ENCODE measurements at regions not wholly inside any gene's neighbourhood (a gene's known extent, or its start where the extent isn't known, plus 50 kb on each side); places are given as distances from the start of the nearest gene placed in this dataset.
A peak's percentile ranks its signal among the peaks of the same experiment; 100 is the strongest.

GRCh38 chr2:217222309-217222910, 362.5 kb upstream of the TNP1 start:
- ATAC-seq (no peak), DNase-seq (no peak)
- intact Hi-C loops (cut with micrococcal nuclease) = no loop called here

GRCh38 chr2:217220228-217221013, 360.6 kb upstream of the TNP1 start:
- ATAC-seq = no peak
- intact Hi-C loops (cut with micrococcal nuclease) = no loop called here
- no peak for DNase-seq

- DNase-seq = no peak
- no peak for ATAC-seq
- intact Hi-C loops (cut with micrococcal nuclease) = no loop called here
Observed at GRCh38 chr2:217219164-217219520, 359.3 kb upstream of the TNP1 start.

- peak; percentile 79 for ATAC-seq
- intact Hi-C loops (cut with micrococcal nuclease) = no loop called here
- DNase-seq = peak; percentile 42
Observed at GRCh38 chr2:217218269-217219163, 358.7 kb upstream of the TNP1 start.

- intact Hi-C loops (cut with micrococcal nuclease) = no loop called here
- ATAC-seq (no peak), DNase-seq (no peak)
Observed at GRCh38 chr2:217216982-217217381, 357.1 kb upstream of the TNP1 start.

- ATAC-seq = no peak
- no peak for DNase-seq
- intact Hi-C loops (cut with micrococcal nuclease) = no loop called here
Observed at GRCh38 chr2:217216316-217216715, 356.5 kb upstream of the TNP1 start.

- no peak for ATAC-seq
- no peak for DNase-seq
- intact Hi-C loops (cut with micrococcal nuclease) = no loop called here
Observed at GRCh38 chr2:217215877-217216276, 356.0 kb upstream of the TNP1 start.

- ATAC-seq (no peak), DNase-seq (no peak)
- intact Hi-C loops (cut with micrococcal nuclease) = no loop called here
Observed at GRCh38 chr2:217208867-217209266, 349.0 kb upstream of the TNP1 start.

GRCh38 chr2:217207699-217208010, 347.8 kb upstream of the TNP1 start:
- ATAC-seq = no peak
- intact Hi-C loops (cut with micrococcal nuclease) = no loop called here
- no peak for DNase-seq

GRCh38 chr2:217206907-217207698, 347.2 kb upstream of the TNP1 start:
- DNase-seq = no peak
- ATAC-seq = no peak
- intact Hi-C loops (cut with micrococcal nuclease) = no loop called here

- ATAC-seq = no peak
- DNase-seq = no peak
- intact Hi-C loops (cut with micrococcal nuclease) = no loop called here
Observed at GRCh38 chr2:217206016-217206725, 346.3 kb upstream of the TNP1 start.

- DNase-seq (no peak), ATAC-seq (no peak)
- intact Hi-C loops (cut with micrococcal nuclease) = no loop called here
Observed at GRCh38 chr2:217204358-217204757, 344.5 kb upstream of the TNP1 start.

- no peak for DNase-seq
- intact Hi-C loops (cut with micrococcal nuclease) = no loop called here
- ATAC-seq = no peak
Observed at GRCh38 chr2:217203086-217203485, 343.2 kb upstream of the TNP1 start.

GRCh38 chr2:217199255-217199630, 339.4 kb upstream of the TNP1 start:
- no peak for ATAC-seq
- intact Hi-C loops (cut with micrococcal nuclease) = no loop called here
- DNase-seq = no peak

- intact Hi-C loops (cut with micrococcal nuclease) = no loop called here
- ATAC-seq = peak; percentile 84
- DNase-seq = peak; percentile 35
Observed at GRCh38 chr2:217195658-217196446, 336.0 kb upstream of the TNP1 start.

GRCh38 chr2:217195016-217195415, 335.2 kb upstream of the TNP1 start:
- no peak for DNase-seq
- intact Hi-C loops (cut with micrococcal nuclease) = no loop called here
- no peak for ATAC-seq

- ATAC-seq (no peak), DNase-seq (no peak)
- intact Hi-C loops (cut with micrococcal nuclease) = no loop called here
Observed at GRCh38 chr2:217193431-217194340, 333.8 kb upstream of the TNP1 start.

Data from left ventricle myocardium superior (tissue), 1 donor.